Activated naive CD4-positive, alpha-beta T cell treated with anti-CD3 and anti-CD28 coated beads, Interleukin-2, amount 10 ng/mL, durations not matched to agents 7 days and 5 days (primary cell): ENCODE measurements at regions not wholly inside any gene's neighbourhood (a gene's known extent, or its start where the extent isn't known, plus 50 kb on each side); places are given as distances from the start of the nearest gene placed in this dataset.

Experiments used
- CTCF ChIA-PET: fragments of 350-600 bp; sonication (Branson Sonifier 250); formaldehyde crosslinking; loops from one replicate; lab custom pipeline; 2021; ENCODE audit warnings: antibody characterized with exemption; lab: Charles Lee
- DNase-seq: peaks from one replicate; pipeline ENCODE4 v3.0.0-alpha.2; 2020
- H3K27ac Mint-ChIP-seq: one replicate; pipeline ENCODE4 v1.8.0; 2021; ENCODE audit warnings: mild to moderate bottlenecking, moderate library complexity, mixed read lengths
- H3K27me3 Mint-ChIP-seq: one replicate; pipeline ENCODE4 v1.8.0; 2021; ENCODE audit warnings: mild to moderate bottlenecking, mixed read lengths
- H3K36me3 Mint-ChIP-seq: one replicate; pipeline ENCODE4 v1.8.0; 2021; ENCODE audit warnings: mixed read lengths
- H3K4me1 Mint-ChIP-seq: one replicate; pipeline ENCODE4 v1.8.0; 2021; ENCODE audit warnings: mixed read lengths
- H3K4me3 Mint-ChIP-seq: one replicate; pipeline ENCODE4 v1.8.0; 2021; ENCODE audit warnings: mild to moderate bottlenecking, moderate library complexity, mixed read lengths
- H3K9me3 Mint-ChIP-seq: one replicate; pipeline ENCODE4 v1.8.0; 2021; ENCODE audit warnings: mixed read lengths

DNA sequence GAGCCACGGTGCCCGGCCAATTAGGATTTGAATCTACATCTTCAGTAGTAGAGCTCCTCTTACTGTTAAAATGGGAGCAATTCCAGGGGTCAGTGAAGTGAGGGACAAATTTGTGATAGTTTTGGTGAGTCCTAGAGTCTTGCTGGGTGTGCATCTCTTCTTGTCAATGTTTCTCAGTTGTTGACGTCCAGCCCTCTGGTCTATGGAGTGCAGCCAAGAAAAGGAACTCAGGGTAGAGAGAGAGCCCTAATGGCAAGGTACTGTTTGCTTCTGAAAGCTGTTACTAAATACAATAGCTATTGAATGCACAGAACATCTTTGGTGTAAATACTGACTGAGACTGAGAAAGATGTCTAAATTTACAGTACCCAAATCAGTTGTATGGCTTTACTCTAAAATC is 282.5 kb upstream of the SALL1 start:
- Mint-ChIP-seq H3K36me3 (no peaks in the 10 kb centered on the region), H3K27me3 (no peaks in the 10 kb centered on the region), H3K27ac (no peak overlapping the region), H3K4me1 (no peaks in the 10 kb centered on the region), H3K4me3 (no peak overlapping the region), H3K9me3 (peaks cover 6% of the 10 kb centered on the region)
- CTCF ChIA-PET: no interaction called here
- DNase-seq: no peak

DNA sequence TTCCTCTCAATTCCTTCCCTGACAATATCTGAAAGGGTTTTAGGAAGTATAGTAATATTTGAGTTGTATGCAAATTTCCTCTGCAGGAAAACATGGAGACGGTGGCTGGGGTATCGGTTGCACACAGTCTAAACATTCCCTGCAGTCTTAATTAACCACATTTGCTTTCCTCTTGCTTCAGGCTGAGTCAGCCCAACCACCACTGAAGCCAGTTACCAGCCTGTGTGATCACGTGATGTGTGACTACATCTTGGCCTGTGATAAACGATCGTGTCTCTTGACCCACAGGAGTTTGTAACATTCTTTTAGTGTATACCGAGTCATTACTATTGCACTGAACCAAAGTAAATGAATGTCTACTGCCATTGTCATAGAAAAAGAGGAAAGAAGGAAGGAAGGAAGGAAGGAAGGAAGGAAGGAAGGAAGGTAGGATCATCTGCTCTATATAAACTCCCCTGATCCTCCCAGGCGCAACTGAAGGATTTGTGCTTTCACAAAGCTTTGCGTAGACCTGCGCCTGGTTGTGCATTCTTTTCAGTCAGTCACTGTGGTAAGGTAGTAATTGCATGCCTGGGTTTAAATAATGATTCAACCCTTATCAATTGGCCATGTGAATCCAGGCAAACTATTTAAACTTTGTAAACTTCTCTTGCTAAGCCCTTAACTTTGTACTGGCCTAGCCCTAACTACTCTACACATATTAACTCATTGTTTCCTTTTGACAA is 280.6 kb upstream of the SALL1 start:
- CTCF ChIA-PET: no interaction called here
- no peak for DNase-seq
- Mint-ChIP-seq H3K4me1 (no peaks in the 10 kb centered on the region), H3K27ac (no peak overlapping the region), H3K36me3 (no peaks in the 10 kb centered on the region), H3K9me3 (peaks cover 6% of the 10 kb centered on the region), H3K4me3 (no peak overlapping the region), H3K27me3 (no peaks in the 10 kb centered on the region)

DNA sequence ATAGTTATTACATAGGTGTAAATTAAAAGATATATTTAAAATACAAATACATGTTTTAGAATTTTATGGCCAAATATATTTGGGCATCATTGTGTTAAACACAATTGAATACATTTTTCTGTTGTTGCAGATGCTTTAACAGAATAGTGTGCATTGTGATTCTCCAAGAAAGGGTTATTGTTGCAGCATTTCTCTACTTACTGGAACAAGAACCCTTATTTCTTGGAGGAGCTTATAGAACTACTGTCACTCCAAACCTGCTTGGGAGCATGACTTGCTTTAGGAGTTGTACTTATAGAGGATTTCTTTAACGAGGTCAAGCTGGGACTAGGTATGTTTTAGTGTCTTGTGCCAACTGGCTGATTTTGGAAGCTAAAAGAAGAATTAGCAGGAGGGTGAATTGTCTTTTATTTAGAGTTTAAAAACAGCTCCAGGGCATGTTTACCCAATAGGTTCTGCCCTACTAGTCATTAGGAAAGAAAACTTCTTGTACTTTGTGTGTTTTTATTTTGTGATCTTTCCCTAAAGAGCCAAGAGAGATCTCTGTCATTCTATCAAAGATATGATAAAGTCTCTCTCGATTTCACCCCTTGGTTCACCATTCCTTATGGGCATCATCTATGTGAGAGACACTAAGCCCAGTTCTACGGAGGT is 279.8 kb upstream of the SALL1 start:
- Mint-ChIP-seq H3K36me3 (no peaks in the 10 kb centered on the region), H3K27ac (no peak overlapping the region), H3K9me3 (peaks cover 6% of the 10 kb centered on the region), H3K4me3 (no peak overlapping the region), H3K27me3 (no peaks in the 10 kb centered on the region), H3K4me1 (no peaks in the 10 kb centered on the region)
- DNase-seq: no peak
- CTCF ChIA-PET: no interaction called here

DNA sequence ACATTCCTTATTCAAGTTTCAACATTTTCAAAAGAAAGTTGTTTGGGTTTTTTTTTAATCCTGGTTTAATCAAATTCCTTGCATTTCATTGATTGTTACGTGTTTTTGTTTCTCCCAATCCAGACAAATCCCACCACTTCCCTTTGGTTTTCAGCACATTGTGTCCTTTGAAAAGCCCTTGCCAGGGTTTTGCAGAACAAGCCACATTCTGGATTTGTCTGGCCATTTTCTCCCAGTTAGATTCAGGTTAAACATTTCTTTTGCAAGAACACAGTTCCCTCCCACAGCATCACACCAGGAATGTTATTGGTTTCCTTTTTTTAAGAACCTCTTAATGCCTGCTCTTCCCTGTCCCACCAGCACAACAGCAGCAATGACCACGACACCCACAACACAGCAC is 278.0 kb upstream of the SALL1 start:
- no peak for DNase-seq
- H3K36me3 Mint-ChIP-seq: no peaks in the 10 kb centered on the region
- H3K4me1 Mint-ChIP-seq: no peaks in the 10 kb centered on the region
- peaks cover 8% of the 10 kb centered on the region for H3K9me3 Mint-ChIP-seq
- H3K27me3 Mint-ChIP-seq: no peaks in the 10 kb centered on the region
- CTCF ChIA-PET: no interaction called here
- no peak overlapping the region for H3K4me3 Mint-ChIP-seq
- no peak overlapping the region for H3K27ac Mint-ChIP-seq

DNA sequence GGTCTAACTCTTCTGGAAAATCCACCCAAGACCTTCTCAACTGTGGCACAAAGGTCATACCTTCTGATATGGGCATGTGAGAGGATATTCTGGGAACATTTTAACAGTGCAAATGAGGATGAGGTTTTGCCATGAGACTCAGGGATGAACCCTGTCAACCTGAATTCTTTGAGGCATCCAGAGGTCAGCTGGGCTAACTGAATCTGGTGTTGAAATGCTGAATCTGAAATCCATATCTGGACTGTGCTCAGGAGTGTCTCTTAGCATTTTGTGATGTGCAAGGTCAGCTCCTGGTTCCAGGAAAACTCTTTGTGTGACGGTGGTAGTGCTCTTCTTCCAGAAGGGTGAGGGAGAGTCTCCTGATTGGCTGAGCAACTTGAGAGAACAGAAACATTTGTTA is 276.0 kb upstream of the SALL1 start:
- Mint-ChIP-seq H3K9me3 (peaks cover 9% of the 10 kb centered on the region), H3K4me3 (no peak overlapping the region), H3K4me1 (no peaks in the 10 kb centered on the region), H3K27ac (no peak overlapping the region), H3K36me3 (no peaks in the 10 kb centered on the region), H3K27me3 (no peaks in the 10 kb centered on the region)
- DNase-seq: no peak
- CTCF ChIA-PET: no interaction called here

DNA sequence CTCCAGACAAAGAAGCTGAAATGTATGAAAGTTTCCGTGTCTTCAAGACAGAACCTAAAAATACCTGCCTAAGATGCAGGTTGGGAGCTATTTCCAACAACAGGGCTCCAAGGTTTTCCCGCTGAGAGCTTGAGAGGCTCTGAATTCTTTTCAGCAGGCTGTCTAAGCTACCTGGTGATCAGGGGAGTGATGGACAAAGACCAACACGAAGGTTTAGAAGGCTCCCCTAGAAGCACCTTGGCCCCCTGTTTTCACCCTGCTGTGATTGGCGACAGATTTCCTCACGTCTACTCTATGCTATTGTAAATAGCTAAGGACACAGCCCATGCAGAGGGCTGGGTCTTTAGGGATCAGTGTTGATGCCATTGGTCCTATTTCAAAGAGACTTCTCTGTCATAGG is 275.2 kb upstream of the SALL1 start:
- Mint-ChIP-seq H3K9me3 (peaks cover 13% of the 10 kb centered on the region), H3K4me1 (no peaks in the 10 kb centered on the region), H3K27me3 (no peaks in the 10 kb centered on the region), H3K27ac (no peak overlapping the region), H3K36me3 (no peaks in the 10 kb centered on the region), H3K4me3 (no peak overlapping the region)
- CTCF ChIA-PET: no interaction called here
- no peak for DNase-seq

DNA sequence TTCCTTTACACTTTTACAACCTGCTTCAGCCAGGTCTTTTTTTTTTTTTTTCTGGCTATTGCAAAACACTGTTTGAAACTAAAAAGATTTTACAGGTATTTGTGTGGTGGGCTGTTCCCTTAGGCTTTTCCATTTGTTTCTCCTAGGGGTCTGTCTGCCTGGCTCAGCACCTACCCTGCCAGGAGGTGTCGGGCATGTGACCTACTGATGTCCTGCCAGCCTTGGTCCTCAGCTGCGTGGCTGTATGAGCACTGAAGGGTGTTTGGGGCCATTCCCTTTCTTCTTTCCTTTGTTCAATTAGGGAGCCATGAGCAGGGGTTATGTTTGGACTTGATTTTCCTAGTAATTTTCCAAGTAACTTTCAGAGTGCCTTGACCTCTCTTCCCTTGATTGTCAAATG is 269.2 kb upstream of the SALL1 start:
- H3K27me3 Mint-ChIP-seq: no peaks in the 10 kb centered on the region
- CTCF ChIA-PET: no interaction called here
- peaks cover 14% of the 10 kb centered on the region for H3K9me3 Mint-ChIP-seq
- no peak overlapping the region for H3K4me3 Mint-ChIP-seq
- no peaks in the 10 kb centered on the region for H3K36me3 Mint-ChIP-seq
- no peak for DNase-seq
- no peaks in the 10 kb centered on the region for H3K4me1 Mint-ChIP-seq
- no peak overlapping the region for H3K27ac Mint-ChIP-seq

DNA sequence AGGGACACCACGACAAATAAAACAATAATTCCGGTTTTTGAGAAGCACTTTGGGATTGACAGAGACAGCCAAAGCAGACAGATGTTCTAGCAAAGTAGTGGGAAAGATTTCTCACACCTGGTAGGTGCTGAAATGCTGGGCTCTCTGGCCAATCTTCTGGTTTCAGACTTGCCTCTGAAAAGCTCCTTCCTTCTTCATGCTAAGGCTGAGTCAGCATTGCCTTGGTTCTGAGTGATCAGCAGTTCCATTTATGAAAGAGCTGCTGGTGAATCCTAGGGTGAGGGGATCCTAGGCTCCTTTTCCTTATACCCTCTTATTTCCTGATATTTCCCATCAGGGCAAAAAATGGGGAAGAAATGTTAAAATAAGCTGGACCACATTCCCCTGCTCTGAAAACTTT is 268.7 kb upstream of the SALL1 start:
- Mint-ChIP-seq H3K27ac (no peak overlapping the region), H3K36me3 (no peaks in the 10 kb centered on the region), H3K9me3 (peaks cover 14% of the 10 kb centered on the region), H3K4me1 (no peaks in the 10 kb centered on the region), H3K27me3 (no peaks in the 10 kb centered on the region), H3K4me3 (no peak overlapping the region)
- CTCF ChIA-PET: no interaction called here
- DNase-seq: no peak

DNA sequence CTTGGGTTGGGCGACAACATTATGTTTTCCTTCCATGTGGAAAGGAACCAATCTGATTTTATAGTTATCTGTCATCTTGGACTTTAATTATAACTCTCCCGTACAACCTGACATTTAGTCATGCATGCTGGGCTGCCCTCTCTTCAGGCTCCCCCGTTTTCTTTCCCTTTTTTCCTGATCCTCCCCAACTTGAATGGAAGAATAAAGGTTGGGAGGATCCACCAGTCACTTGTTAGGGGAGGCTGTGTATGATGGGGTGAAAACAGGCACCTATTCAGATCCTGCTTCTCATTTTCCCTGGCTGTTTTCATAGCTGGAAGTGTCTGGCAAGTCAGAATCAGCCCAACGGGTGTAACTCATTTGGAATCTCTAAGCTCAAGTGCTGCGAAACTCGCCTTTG is 267.2 kb upstream of the SALL1 start:
- Mint-ChIP-seq H3K27me3 (no peaks in the 10 kb centered on the region), H3K36me3 (no peaks in the 10 kb centered on the region)

DNA sequence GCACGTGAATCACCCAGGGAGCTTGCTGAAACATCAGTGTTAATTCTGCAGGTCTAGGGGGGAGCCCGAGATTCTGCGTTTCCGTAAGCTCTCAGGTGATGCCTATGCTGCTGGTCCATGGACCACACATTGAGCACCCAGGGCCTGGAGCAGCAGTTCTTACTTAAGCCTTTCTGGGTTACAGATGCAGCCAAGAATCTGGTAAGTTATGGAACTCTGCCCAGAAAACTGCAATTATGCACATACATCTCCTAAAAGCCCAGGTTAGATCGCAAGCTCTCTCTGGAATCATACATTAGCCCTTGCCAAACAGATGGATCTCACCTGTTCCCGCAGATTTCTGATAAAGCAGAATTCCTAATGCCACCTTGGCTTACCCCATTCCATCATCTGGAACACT is 265.9 kb upstream of the SALL1 start:
- Mint-ChIP-seq H3K4me1 (no peaks in the 10 kb centered on the region), H3K9me3 (peaks cover 9% of the 10 kb centered on the region), H3K4me3 (no peak overlapping the region), H3K27me3 (no peaks in the 10 kb centered on the region), H3K27ac (no peak overlapping the region), H3K36me3 (no peaks in the 10 kb centered on the region)
- CTCF ChIA-PET: no interaction called here
- no peak for DNase-seq

More for the DNA sequence above, 267.2 kb upstream of the SALL1 start:
- CTCF ChIA-PET: no interaction called here
- Mint-ChIP-seq H3K27ac (no peak overlapping the region), H3K9me3 (peaks cover 14% of the 10 kb centered on the region), H3K4me1 (no peaks in the 10 kb centered on the region), H3K4me3 (no peak overlapping the region)
- no peak for DNase-seq

DNA sequence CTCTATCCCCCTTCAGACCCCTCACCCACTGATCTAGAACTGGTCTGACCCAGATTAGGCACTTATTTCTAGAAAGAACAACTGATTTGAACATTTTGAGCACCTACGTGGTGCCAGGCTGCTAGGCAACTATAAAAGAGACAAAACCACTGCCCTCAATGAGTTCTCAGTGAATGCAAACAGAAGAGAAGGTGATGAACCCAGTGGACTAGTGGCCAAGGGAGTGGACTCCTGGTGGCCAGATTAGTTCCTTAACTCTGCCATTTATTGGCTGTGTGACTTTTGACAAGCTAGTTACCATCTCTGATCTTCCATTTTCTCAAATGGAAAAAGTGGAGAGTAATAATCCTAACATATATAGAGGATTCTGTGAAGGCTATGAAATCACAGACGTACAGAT is 259.1 kb upstream of the SALL1 start:
- DNase-seq: no peak
- H3K36me3 Mint-ChIP-seq: no peaks in the 10 kb centered on the region
- H3K4me3 Mint-ChIP-seq: no peak overlapping the region
- CTCF ChIA-PET: no interaction called here
- H3K4me1 Mint-ChIP-seq: no peaks in the 10 kb centered on the region
- H3K9me3 Mint-ChIP-seq: no peaks in the 10 kb centered on the region
- no peak overlapping the region for H3K27ac Mint-ChIP-seq
- no peaks in the 10 kb centered on the region for H3K27me3 Mint-ChIP-seq

DNA sequence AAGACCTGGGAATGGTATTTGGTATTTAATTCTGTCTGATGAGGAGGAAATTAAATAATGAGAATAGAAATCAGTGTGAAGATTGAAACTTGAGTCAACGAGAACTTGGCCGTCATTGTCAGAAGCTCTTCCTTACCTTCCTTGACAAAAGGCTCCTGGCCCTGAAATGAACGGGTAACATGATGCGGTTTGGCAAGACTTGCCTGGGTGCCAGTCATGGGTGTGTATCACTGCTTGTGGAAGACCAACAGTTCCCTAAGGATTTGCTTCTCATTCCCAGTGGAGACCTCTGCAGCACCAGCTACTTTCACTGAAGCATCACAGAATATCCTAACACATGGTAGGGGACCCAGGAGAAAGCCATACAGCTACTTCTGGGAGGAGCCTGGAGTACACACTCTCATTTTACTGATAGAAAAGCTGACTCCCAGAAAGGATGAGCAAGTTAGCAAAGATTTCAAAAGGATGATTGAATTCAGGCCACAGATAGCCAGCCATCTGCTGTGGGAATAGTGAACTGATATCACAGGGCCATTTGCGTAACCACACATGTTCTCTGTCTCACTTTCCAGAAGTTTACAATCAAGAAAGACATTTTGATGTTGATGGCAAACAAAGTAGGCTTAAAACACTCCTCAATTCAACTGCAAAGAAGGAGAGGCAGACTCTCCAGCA is 258.1 kb upstream of the SALL1 start:
- DNase-seq: no peak
- Mint-ChIP-seq H3K27ac (no peak overlapping the region), H3K36me3 (no peaks in the 10 kb centered on the region), H3K4me3 (no peak overlapping the region), H3K9me3 (peaks cover 2% of the 10 kb centered on the region), H3K27me3 (no peaks in the 10 kb centered on the region), H3K4me1 (no peaks in the 10 kb centered on the region)
- CTCF ChIA-PET: no interaction called here

DNA sequence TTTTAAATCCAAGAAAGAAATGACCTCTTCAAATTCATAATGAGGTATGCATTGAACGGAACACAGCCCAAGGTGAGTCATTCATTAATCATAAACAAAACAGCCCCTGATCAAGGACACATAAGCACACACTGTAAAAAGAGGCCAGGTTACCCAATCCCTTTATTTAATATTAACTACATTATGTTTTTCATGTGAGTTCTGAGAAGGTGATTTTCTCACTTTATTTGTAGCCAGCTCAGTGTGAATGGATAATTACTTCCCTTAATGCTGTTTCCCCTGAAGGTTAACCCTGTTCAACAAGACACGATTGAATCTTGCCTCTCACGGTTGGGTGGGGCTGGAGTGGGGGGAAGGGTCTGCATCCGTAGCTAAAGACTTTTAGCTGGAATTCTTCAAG is 257.3 kb upstream of the SALL1 start:
- CTCF ChIA-PET: no interaction called here

DNA sequence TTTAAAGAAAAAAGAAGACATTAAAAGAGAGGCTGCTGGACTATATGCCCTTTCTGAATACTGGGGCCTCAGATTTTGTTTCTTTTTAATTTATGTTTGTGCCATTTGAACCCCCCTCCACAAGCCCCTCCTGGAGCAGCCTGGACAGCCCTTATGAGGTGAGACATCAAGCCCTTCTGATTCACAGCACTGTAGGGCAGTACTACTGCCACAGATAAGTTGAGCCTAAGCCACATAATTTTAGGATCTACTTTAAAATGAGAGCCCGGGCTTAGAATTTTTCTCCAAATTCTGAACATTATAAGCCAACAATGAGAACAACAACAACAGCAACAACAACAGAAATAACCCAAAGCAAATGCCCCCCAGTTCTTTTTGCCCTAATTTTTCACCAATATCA is 256.9 kb upstream of the SALL1 start:
- CTCF ChIA-PET: no interaction called here
- Mint-ChIP-seq H3K36me3 (no peaks in the 10 kb centered on the region), H3K9me3 (peaks cover 2% of the 10 kb centered on the region)

More for the DNA sequence above, 257.3 kb upstream of the SALL1 start:
- Mint-ChIP-seq H3K9me3 (peaks cover 2% of the 10 kb centered on the region), H3K27ac (no peak overlapping the region), H3K36me3 (no peaks in the 10 kb centered on the region), H3K4me3 (no peak overlapping the region), H3K4me1 (no peaks in the 10 kb centered on the region), H3K27me3 (no peaks in the 10 kb centered on the region)
- DNase-seq: no peak

DNA sequence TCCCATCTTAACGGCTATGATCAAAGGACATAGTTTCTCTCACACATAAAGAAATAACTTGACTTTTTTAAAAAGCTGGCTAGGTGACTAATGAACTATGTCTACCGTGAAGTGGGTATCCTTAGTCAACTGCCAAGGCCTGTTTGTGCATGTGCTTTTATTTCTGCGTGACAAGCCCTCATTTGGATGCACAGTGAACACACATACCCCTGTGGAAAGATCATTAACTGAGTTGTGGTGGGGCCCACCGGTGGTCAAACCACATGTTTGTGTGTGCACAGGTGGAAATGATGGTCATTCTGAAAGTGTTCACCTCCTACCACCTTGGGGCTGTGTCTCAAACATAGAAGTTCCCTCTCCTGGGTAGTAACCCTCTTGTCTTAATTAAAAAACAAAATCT is 256.1 kb upstream of the SALL1 start:
- H3K9me3 Mint-ChIP-seq: peaks cover 2% of the 10 kb centered on the region
- H3K27me3 Mint-ChIP-seq: no peaks in the 10 kb centered on the region
- no peak overlapping the region for H3K4me3 Mint-ChIP-seq
- H3K36me3 Mint-ChIP-seq: no peaks in the 10 kb centered on the region
- no peak overlapping the region for H3K27ac Mint-ChIP-seq
- no peaks in the 10 kb centered on the region for H3K4me1 Mint-ChIP-seq
- CTCF ChIA-PET: no interaction called here
- no peak for DNase-seq

More for the DNA sequence above, 256.9 kb upstream of the SALL1 start:
- no peak for DNase-seq
- Mint-ChIP-seq H3K4me1 (no peaks in the 10 kb centered on the region), H3K27ac (no peak overlapping the region), H3K27me3 (no peaks in the 10 kb centered on the region), H3K4me3 (no peak overlapping the region)
